Chondrocyte (in vitro differentiated cells): ENCODE measurements at regions not wholly inside any gene's neighbourhood (a gene's known extent, or its start where the extent isn't known, plus 50 kb on each side); places are given as distances from the start of the nearest gene placed in this dataset.

Experiments used
- DNase-seq: peaks from one replicate; pipeline ENCODE4 v3.0.0; 2021; ENCODE audit warnings: mixed read lengths, low spot score
- H3K27ac Mint-ChIP-seq: one replicate; pipeline ENCODE4 v1.8.0; 2021; ENCODE audit warnings: mild to moderate bottlenecking, moderate library complexity, mixed read lengths; ENCODE audit not compliant: unreplicated experiment
- H3K27me3 Mint-ChIP-seq: 2 replicates; pipeline ENCODE4 v1.8.0; 2021; ENCODE audit warnings: low read depth, mixed read lengths
- H3K36me3 Mint-ChIP-seq: 2 replicates; pipeline ENCODE4 v1.8.0; 2021; ENCODE audit warnings: low read depth, mixed read lengths
- H3K4me1 Mint-ChIP-seq: 2 replicates; pipeline ENCODE4 v1.8.0; 2021; ENCODE audit warnings: low read depth, mild to moderate bottlenecking, mixed read lengths
- H3K4me3 Mint-ChIP-seq: one replicate; pipeline ENCODE4 v1.8.0; 2021; ENCODE audit warnings: mild to moderate bottlenecking, moderate library complexity, mixed read lengths; ENCODE audit not compliant: unreplicated experiment
- H3K9me3 Mint-ChIP-seq: 2 replicates; pipeline ENCODE4 v1.8.0; 2021; ENCODE audit warnings: low read depth, mixed read lengths
- TF ChIP-seq, protein P1 (sequence below): fragments of 200-600 bp; sonication (generic); IDR thresholded peaks from 2 replicates; pipeline ENCODE4 v1.5.0; 2021; ENCODE audit warnings: antibody characterized with exemption, mild to moderate bottlenecking, moderate library complexity

DNA sequence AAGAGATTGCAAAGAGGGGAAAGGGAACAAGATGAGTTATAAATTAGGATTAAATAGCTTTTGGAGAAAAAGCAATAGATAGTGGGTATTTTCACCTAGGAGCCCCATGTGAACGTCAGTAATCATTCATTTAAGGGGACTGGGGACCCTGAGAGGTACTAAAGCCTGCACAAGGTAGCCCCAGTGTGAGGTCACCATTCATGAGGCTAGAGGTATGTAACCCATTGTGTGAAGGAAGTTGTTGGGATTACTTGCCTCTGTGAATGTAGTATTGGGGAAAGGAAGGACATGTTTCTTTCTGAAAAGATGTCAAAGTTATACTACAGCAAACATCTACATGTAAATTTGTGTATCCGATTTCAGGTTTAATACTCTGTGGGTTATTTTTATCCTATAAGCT, 276.8 kb downstream of the TBX15 start:
- TF ChIP-seq, protein P1, sequence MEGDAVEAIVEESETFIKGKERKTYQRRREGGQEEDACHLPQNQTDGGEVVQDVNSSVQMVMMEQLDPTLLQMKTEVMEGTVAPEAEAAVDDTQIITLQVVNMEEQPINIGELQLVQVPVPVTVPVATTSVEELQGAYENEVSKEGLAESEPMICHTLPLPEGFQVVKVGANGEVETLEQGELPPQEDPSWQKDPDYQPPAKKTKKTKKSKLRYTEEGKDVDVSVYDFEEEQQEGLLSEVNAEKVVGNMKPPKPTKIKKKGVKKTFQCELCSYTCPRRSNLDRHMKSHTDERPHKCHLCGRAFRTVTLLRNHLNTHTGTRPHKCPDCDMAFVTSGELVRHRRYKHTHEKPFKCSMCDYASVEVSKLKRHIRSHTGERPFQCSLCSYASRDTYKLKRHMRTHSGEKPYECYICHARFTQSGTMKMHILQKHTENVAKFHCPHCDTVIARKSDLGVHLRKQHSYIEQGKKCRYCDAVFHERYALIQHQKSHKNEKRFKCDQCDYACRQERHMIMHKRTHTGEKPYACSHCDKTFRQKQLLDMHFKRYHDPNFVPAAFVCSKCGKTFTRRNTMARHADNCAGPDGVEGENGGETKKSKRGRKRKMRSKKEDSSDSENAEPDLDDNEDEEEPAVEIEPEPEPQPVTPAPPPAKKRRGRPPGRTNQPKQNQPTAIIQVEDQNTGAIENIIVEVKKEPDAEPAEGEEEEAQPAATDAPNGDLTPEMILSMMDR, result no peak
- H3K4me3 Mint-ChIP-seq, result no peak overlapping the region
- no peak for DNase-seq
- no peaks in the 10 kb centered on the region for H3K36me3 Mint-ChIP-seq
- no peaks in the 10 kb centered on the region for H3K27me3 Mint-ChIP-seq
- no peaks in the 10 kb centered on the region for H3K4me1 Mint-ChIP-seq
- H3K27ac Mint-ChIP-seq, result no peak overlapping the region
- no peaks in the 10 kb centered on the region for H3K9me3 Mint-ChIP-seq

DNA sequence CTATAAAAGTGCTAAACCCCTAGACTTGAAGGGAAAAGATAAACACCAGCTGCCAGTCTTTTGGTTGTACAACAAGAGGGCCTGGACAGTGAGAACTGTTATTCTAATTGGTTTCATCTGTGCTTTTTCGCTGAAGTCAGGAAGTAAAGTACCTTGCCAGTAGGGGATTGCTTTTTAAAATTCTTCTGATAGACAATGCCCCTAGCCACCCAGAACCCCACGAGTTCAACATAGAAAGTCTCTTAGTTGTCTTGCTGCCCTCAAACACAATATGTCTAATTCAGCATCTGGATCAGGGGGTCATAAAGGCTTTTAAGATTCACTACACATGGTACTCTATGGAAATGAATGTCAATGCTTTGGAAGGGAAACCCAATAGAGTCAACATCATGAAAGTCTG, 289.2 kb downstream of the TBX15 start:
- H3K36me3 Mint-ChIP-seq, result peaks cover 6% of the 10 kb centered on the region
- no peak for DNase-seq
- TF ChIP-seq, protein P1, result no peak
- H3K9me3 Mint-ChIP-seq, result peaks cover 26% of the 10 kb centered on the region
- no peak overlapping the region for H3K27ac Mint-ChIP-seq
- no peak overlapping the region for H3K4me3 Mint-ChIP-seq
- H3K27me3 Mint-ChIP-seq, result peaks cover 2% of the 10 kb centered on the region
- no peaks in the 10 kb centered on the region for H3K4me1 Mint-ChIP-seq

DNA sequence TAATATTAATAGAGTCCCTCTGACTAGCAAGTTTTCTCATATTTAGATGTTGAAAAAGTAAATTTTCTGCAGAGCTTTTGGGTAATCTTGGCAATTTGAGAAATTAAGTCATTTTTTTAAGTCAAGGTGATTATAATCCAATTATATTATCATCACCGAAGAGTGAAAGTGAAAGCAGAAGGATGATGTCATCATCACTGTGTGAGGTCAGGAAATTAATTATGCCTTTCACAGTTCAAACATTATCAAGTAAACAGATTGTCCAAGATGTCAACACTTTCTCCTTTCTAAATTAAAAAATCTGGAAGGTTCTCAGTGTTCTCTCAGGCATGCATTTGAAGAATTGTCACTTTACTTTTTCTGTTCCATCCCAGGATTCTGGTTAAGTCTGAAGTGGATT, 296.0 kb downstream of the TBX15 start:
- TF ChIP-seq, protein P1, result no peak
- H3K36me3 Mint-ChIP-seq, result peaks cover 3% of the 10 kb centered on the region
- H3K4me1 Mint-ChIP-seq, result peaks cover 8% of the 10 kb centered on the region
- H3K9me3 Mint-ChIP-seq, result peaks cover 3% of the 10 kb centered on the region
- H3K27me3 Mint-ChIP-seq, result no peaks in the 10 kb centered on the region
- no peak overlapping the region for H3K27ac Mint-ChIP-seq
- no peak overlapping the region for H3K4me3 Mint-ChIP-seq
- no peak for DNase-seq

DNA sequence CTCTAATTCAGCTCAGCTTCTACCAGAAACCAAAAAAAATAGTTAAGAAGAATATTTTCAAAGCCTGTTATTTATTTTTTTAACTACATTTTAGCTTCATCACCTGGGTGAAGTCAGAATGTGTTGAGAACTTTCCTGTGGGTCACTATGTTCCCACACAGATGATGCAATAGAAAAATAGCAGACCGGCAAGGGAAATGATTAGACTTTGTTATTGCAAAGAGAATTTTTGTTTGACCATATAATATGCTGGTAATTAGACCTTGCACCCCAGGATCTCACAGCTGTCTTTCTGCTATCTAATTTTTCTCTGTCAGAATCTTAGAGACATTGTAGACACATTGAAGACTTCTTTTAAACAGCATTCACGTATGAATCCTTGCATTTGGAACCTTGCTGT, 299.3 kb downstream of the TBX15 start:
- no peak for DNase-seq
- no peak overlapping the region for H3K4me3 Mint-ChIP-seq
- TF ChIP-seq, protein P1, result no peak
- no peaks in the 10 kb centered on the region for H3K27me3 Mint-ChIP-seq
- H3K4me1 Mint-ChIP-seq, result peaks cover 8% of the 10 kb centered on the region
- no peaks in the 10 kb centered on the region for H3K9me3 Mint-ChIP-seq
- peak overlapping the region; percentile 9 for H3K27ac Mint-ChIP-seq
- H3K36me3 Mint-ChIP-seq, result peaks cover 1% of the 10 kb centered on the region

DNA sequence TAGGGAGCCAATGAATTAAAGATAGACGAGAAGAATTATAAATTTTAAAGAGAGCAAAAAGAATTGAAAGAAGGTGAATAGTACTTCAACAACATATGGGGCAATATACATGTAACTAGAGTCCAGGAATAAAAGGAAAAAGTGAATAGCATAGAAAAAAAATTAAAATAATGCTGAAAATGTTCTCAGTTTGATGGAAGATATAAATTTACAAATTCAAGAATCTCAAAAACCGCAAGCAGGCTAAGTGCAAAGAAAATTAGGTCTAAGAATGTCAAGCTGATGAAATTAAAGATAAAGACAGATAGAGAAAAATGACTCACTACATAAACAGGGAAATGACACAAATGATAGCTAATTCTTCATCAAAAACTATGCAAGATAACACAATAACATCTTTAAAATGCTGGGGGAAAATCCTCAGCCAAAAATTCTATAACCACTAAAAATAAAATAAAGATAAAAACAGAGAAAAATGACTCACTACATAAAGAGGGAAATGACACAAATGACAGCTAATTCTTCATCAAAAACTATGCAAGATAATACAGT, 326.3 kb downstream of the TBX15 start:
- H3K9me3 Mint-ChIP-seq, result peaks cover 11% of the 10 kb centered on the region
- peak overlapping the region; percentile 38 for H3K27ac Mint-ChIP-seq
- no peaks in the 10 kb centered on the region for H3K27me3 Mint-ChIP-seq
- no peaks in the 10 kb centered on the region for H3K36me3 Mint-ChIP-seq
- TF ChIP-seq, protein P1, result no peak
- no peak for DNase-seq
- H3K4me3 Mint-ChIP-seq, result no peak overlapping the region
- peaks cover 11% of the 10 kb centered on the region for H3K4me1 Mint-ChIP-seq
